ENCODE measurements at regions not wholly inside any gene's neighbourhood (a gene's known extent, or its start where the extent isn't known, plus 50 kb on each side); places are given as distances from the start of the nearest gene placed in this dataset.

DNA sequence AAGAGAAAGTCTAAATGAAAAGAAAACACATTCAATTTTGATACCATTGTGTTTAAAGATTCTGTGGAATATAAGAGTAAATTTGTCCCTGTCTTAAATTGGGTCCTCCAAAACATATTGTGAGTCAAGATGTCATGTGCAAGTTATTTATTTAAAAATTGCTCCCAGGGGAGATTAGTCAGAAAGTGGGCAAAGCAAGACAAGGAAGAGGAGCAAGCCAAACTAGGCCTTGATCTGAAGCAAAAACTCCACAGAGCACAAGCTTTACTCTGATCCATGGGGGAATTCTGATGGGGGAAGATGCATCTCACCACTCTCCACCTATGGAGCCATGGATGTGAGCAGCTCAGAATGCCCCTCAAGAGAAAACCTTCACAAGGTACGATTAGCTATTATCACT lies 342.8 kb upstream of the IL12A start:
- H3K9me3 Mint-ChIP-seq = no peaks in the 10 kb centered on the region
- no peaks in the 10 kb centered on the region for H3K4me1 ChIP-seq (ENCODE audit: control insufficient read depth, insufficient read depth, low read length)
- no peak for DNase-seq
- peaks cover 4% of the 10 kb centered on the region for H3K27me3 Mint-ChIP-seq (ENCODE audit: insufficient read depth)
- no peak overlapping the region for H3K27ac ChIP-seq (ENCODE audit: low read depth, low read length)
- no peak overlapping the region for H3K9ac ChIP-seq (ENCODE audit: extremely low read depth, low read length, poor library complexity, severe bottlenecking)
- no peaks in the 10 kb centered on the region for H3K36me3 ChIP-seq (ENCODE audit: control insufficient read depth, insufficient read depth, low read length)
- H3K27ac Mint-ChIP-seq = no peak overlapping the region
- H3K4me1 Mint-ChIP-seq = peaks cover 10% of the 10 kb centered on the region
- H3K9me3 ChIP-seq (ENCODE audit: control insufficient read depth, low read length) = no peaks in the 10 kb centered on the region
- H3K27me3 ChIP-seq (ENCODE audit: control insufficient read depth, insufficient read depth, low read length, poor library complexity, severe bottlenecking) = no peaks in the 10 kb centered on the region
- 80 to 90% methylated on average over 1 of the region's 1 CpG for WGBS, 2 experiments (ENCODE audit: insufficient coverage in 1 of 2, insufficient read length in 1 of 2)
- no peak overlapping the region for H3K4me3 Mint-ChIP-seq
- TF ChIP-seq, protein P1, sequence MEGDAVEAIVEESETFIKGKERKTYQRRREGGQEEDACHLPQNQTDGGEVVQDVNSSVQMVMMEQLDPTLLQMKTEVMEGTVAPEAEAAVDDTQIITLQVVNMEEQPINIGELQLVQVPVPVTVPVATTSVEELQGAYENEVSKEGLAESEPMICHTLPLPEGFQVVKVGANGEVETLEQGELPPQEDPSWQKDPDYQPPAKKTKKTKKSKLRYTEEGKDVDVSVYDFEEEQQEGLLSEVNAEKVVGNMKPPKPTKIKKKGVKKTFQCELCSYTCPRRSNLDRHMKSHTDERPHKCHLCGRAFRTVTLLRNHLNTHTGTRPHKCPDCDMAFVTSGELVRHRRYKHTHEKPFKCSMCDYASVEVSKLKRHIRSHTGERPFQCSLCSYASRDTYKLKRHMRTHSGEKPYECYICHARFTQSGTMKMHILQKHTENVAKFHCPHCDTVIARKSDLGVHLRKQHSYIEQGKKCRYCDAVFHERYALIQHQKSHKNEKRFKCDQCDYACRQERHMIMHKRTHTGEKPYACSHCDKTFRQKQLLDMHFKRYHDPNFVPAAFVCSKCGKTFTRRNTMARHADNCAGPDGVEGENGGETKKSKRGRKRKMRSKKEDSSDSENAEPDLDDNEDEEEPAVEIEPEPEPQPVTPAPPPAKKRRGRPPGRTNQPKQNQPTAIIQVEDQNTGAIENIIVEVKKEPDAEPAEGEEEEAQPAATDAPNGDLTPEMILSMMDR (conservative IDR thresholded peaks at IDR 0.05) = no peak
- H3K4me3 ChIP-seq (ENCODE audit: low read length) = no peak overlapping the region
- H3K36me3 Mint-ChIP-seq (ENCODE audit: low read depth) = no peaks in the 10 kb centered on the region

GRCh38 chr3:159649951-159650350 lies 338.7 kb upstream of the IL12A start:
- no peaks in the 10 kb centered on the region for H3K9me3 Mint-ChIP-seq
- H3K4me3 ChIP-seq (ENCODE audit: low read length) = no peak overlapping the region
- no peaks in the 10 kb centered on the region for H3K27me3 ChIP-seq (ENCODE audit: control insufficient read depth, insufficient read depth, low read length, poor library complexity, severe bottlenecking)
- peaks cover 8% of the 10 kb centered on the region for H3K4me1 Mint-ChIP-seq
- no peaks in the 10 kb centered on the region for H3K36me3 Mint-ChIP-seq (ENCODE audit: low read depth)
- H3K9me3 ChIP-seq (ENCODE audit: control insufficient read depth, low read length) = no peaks in the 10 kb centered on the region
- H3K9ac ChIP-seq (ENCODE audit: extremely low read depth, low read length, poor library complexity, severe bottlenecking) = no peak overlapping the region
- no peaks in the 10 kb centered on the region for H3K36me3 ChIP-seq (ENCODE audit: control insufficient read depth, insufficient read depth, low read length)
- no peak overlapping the region for H3K4me3 Mint-ChIP-seq
- TF ChIP-seq, protein P1 (conservative IDR thresholded peaks at IDR 0.05) = no peak
- H3K4me1 ChIP-seq (ENCODE audit: control insufficient read depth, insufficient read depth, low read length) = no peaks in the 10 kb centered on the region
- DNase-seq = no peak
- peaks cover 2% of the 10 kb centered on the region for H3K27me3 Mint-ChIP-seq (ENCODE audit: insufficient read depth)
- no peak overlapping the region for H3K27ac ChIP-seq (ENCODE audit: low read depth, low read length)
- no peak overlapping the region for H3K27ac Mint-ChIP-seq

DNA sequence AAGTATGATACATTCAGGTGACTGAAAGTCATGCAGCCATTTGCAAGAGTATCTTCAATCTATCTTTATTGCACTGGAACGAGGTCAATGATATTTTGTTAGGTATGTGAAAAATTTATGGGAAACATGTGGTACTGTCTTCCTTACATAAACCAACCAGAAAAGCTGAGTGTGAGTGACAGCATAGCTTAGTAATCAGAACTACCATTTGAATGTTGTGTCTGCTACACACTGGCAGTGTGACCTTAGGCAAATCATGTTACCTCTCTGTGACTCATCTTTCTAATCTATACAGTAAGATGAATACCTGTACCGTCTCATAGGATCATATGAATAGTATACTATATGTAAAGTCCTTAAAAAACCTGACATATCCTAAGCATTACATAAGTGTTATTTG lies 337.9 kb upstream of the IL12A start:
- no peaks in the 10 kb centered on the region for H3K4me1 ChIP-seq (ENCODE audit: control insufficient read depth, insufficient read depth, low read length)
- Mint-ChIP-seq H3K4me3 (no peak overlapping the region), H3K27me3 (ENCODE audit: insufficient read depth) (peaks cover 2% of the 10 kb centered on the region), H3K9me3 (no peaks in the 10 kb centered on the region), H3K36me3 (ENCODE audit: low read depth) (no peaks in the 10 kb centered on the region), H3K4me1 (peaks cover 5% of the 10 kb centered on the region), H3K27ac (no peak overlapping the region)
- 100% methylated on average over 2 of the region's 2 CpGs; no CpG with 5 or more reads in 1 of the 2 experiments for WGBS, 2 experiments (ENCODE audit: insufficient coverage in 1 of 2, insufficient read length in 1 of 2)
- TF ChIP-seq, protein P1 (conservative IDR thresholded peaks at IDR 0.05) = no peak
- H3K9ac ChIP-seq (ENCODE audit: extremely low read depth, low read length, poor library complexity, severe bottlenecking) = no peak overlapping the region
- no peak for DNase-seq
- H3K9me3 ChIP-seq (ENCODE audit: control insufficient read depth, low read length) = no peaks in the 10 kb centered on the region
- no peaks in the 10 kb centered on the region for H3K27me3 ChIP-seq (ENCODE audit: control insufficient read depth, insufficient read depth, low read length, poor library complexity, severe bottlenecking)
- no peak overlapping the region for H3K27ac ChIP-seq (ENCODE audit: low read depth, low read length)
- H3K36me3 ChIP-seq (ENCODE audit: control insufficient read depth, insufficient read depth, low read length) = no peaks in the 10 kb centered on the region
- no peak overlapping the region for H3K4me3 ChIP-seq (ENCODE audit: low read length)

Data from endodermal cell (in vitro differentiated cells).